HuH-7 (cell line): ENCODE measurements at regions not wholly inside any gene's neighbourhood (a gene's known extent, or its start where the extent isn't known, plus 50 kb on each side); places are given as distances from the start of the nearest gene placed in this dataset.

Experiments
- DNase-seq: peaks from one replicate; pipeline ENCODE4 v3.0.0; 2011; ENCODE audit warnings: low spot score

- DNase-seq = no peak
These were observed 55.5 kb upstream of the SLC8A1 start for GRCh38 chr2:40507432-40507831.

GRCh38 chr2:40510304-40510703 is 58.4 kb upstream of the SLC8A1 start:
- no peak for DNase-seq

DNA sequence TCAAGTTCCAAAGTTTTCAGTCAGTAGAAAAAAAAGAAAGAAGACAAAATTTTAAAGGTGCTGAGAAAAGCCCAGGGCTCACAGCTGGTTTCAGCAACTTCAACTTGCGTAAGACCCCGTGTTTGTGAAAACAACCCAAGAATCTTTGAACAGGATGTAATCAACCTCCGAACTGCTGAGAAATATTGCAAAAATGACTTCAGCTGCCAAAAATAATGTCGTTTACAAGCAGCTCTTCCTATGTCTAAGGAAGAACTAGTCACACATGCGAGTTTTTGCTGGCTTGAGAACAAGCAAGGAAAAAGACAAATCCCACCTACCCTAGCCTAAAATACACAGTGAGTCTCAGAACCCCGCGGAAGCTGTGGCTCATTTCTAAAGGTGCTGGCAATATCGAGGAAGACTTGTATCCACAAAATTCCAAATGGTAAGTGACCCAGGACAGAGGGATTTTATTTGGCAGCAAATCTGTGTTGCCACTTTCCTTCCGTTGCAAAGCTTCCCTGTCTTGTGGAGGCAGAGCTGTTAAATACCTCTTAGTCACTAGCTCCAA is 59.8 kb upstream of the SLC8A1 start:
- DNase-seq = no peak

DNA sequence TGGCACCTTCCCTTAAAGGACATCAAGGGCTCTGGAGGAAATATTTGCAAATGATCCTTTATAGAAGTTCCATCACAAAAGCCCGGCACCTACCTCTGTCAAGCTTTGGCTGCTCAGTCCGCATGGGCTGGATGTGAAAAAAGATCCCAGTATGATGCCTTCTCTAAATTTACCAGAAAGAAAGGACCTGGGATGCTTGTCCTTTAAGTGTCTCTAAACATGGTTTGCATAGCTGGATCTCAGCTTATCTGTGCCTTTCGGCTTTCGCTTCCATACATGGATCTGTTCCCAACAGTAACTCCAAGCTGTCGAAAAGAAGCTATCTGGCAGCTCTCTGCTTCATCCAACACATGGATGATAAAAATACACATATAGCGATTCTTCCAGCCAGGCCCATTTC is 60.4 kb upstream of the SLC8A1 start:
- no peak for DNase-seq

- DNase-seq = no peak
These were observed 61.3 kb upstream of the SLC8A1 start for GRCh38 chr2:40513201-40513600.

GRCh38 chr2:40516604-40517003 is 64.7 kb upstream of the SLC8A1 start:
- no peak for DNase-seq

DNA sequence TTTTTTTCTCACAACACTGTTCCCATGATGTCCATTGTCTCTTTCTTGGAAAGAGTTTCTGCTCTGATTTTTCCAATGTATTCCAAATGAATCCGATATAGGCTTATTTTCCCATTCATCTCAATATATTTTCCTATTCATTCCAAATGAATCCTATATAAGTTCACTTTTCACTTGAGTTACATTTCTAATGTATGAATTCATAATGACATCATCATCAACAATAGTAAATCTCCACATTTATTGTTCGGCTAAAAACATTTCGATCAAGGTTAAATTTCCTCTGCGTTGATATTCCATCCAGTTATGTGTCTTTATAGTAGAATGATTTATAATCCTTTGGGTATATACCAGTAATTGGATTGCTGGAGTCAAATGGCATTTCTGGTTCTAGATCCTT is 76.7 kb upstream of the SLC8A1 start:
- DNase-seq = no peak

DNA sequence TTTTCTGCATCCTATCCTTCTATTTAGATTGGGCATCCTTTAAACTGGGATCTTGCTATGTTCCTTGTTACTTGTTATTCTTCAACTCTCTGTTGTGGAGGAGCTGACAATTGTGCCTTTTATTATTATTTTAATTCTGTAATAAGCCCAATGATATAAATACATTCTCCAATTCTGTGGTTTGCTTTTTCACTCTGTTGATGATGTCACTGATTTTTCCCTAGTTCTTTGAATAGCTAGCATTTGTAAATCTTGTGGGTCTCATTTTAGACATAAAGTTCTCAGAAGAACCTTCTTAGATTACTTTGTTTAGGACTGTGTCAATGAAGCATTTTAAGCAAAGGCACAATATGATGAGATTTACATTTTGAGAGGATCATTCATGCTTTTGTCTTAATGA is 79.5 kb upstream of the SLC8A1 start:
- DNase-seq = no peak

DNA sequence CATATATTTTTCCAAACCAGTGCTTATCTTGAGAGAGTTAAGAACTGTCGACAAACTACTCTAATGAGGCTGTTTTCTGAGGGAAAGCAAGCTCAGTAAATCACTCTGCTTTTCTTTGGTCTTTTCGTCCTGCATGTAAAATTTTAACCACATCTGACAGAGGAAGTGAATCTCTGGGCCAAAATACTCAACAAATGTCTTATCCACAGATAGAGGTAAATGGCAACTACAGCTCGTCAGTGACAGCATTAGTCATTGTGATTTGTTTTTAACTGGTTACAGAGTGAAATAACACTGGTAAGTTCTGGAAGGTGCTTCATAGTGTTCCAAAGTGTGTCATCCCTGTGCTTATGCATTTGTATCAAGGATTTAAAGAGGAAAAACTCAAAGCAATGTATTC is 82.6 kb upstream of the SLC8A1 start:
- no peak for DNase-seq

DNA sequence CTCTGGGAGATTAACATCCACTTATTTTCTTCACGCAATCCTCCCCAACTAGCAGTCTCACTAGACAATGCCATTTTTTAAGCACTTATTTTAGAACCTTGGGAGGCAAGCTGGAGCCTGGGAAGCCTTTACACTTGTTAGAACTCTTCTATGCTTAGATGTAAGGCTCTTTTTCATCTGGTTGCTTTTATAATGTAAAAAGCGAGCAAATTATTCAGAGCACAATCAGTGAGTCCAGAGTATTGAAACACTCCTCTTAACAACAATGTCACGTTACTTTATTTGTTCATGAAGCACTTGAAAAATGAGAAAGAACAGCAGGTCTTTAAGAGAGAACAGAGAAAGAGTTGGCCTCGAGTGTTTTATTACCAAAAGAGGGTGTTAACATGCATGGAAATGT is 84.1 kb upstream of the SLC8A1 start:
- DNase-seq = no peak

- no peak for DNase-seq
These were observed 88.1 kb upstream of the SLC8A1 start for GRCh38 chr2:40540026-40540425.

GRCh38 chr2:40543381-40543780 is 91.5 kb upstream of the SLC8A1 start:
- no peak for DNase-seq

GRCh38 chr2:40544072-40544471 is 92.2 kb upstream of the SLC8A1 start:
- no peak for DNase-seq

GRCh38 chr2:40545645-40546044 is 93.8 kb upstream of the SLC8A1 start:
- DNase-seq = no peak

DNA sequence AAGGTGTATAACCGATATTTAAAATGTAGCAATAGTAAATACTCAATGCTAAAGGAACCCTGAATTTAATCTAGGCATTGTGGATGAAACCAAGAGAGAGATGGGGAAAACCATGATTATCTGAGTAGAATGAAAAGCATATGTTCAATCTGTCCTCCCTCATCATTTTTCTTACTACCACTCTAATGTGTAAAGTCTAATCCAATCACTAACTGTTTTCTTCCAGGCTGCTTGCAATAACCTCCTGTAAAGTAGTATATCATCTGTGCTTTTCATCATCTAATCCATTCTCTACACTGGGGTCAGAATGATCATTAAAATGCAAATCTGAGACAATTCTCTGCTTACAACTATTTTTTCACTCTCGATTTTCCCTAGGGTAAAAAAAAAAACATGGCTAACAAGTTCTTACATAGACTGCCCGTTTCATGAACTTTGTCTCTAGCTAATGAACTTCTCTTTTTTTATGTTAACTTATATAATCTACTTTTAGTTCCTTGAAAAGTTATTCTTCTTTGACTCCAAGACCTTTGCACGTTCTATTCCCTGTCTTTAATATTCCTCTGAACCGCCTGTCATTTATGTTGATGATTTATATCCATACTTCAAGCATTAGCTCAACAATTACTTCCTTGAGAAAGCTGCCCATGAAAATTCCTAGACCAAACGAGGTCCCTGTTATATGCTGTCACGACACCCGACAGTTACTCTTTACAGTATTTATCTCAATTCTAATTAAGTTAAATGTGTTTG is 94.7 kb upstream of the SLC8A1 start:
- no peak for DNase-seq

- DNase-seq = no peak
These were observed 96.6 kb upstream of the SLC8A1 start for GRCh38 chr2:40548521-40548920.

- DNase-seq = no peak
These were observed 98.2 kb upstream of the SLC8A1 start for GRCh38 chr2:40550085-40550484.

- DNase-seq = no peak
These were observed 99.2 kb upstream of the SLC8A1 start for GRCh38 chr2:40551081-40551480.

GRCh38 chr2:40554665-40555294 is 102.9 kb upstream of the SLC8A1 start:
- DNase-seq = peak; percentile 1

- DNase-seq = no peak
These were observed 104.4 kb upstream of the SLC8A1 start for GRCh38 chr2:40556293-40556692.

GRCh38 chr2:40556739-40557138 is 104.8 kb upstream of the SLC8A1 start:
- no peak for DNase-seq

DNA sequence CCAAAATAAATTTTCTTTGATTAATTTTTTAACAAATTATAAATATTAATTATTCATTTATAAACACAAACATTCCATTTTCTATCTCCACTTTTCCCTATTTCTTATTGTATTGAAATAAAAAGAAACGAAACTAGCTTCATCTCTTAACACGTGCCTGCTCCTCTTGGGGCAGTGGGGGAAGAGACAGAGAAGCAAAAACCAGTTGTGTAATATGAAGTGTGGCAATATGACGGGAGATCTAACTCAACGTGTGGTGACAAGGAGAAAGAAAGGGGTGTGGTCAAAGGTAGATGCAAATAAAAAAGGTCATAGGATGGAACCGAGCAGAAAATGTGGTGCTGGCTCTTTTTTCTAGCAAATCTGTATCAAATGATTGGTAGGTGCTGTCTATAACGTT is 106.9 kb upstream of the SLC8A1 start:
- DNase-seq = no peak

- DNase-seq = no peak
These were observed 107.3 kb upstream of the SLC8A1 start for GRCh38 chr2:40559175-40559574.

- DNase-seq = no peak
These were observed 112.3 kb upstream of the SLC8A1 start for GRCh38 chr2:40564184-40564583.
